GM10266 (cell line): ENCODE measurements at regions not wholly inside any gene's neighbourhood (a gene's known extent, or its start where the extent isn't known, plus 50 kb on each side); places are given as distances from the start of the nearest gene placed in this dataset.

Experiments used
- DNase-seq: peaks from one replicate; pipeline ENCODE4 v3.0.0; 2012; ENCODE audit errors: extremely low spot score
- TF ChIP-seq, protein P1 (sequence below): IDR thresholded peaks from 2 replicates; pipeline ENCODE4 v1.5.1; 2012; ENCODE audit warnings: mild to moderate bottlenecking, low read depth; ENCODE audit not compliant: control insufficient read depth, insufficient read depth; ENCODE audit errors: missing control alignments

DNA sequence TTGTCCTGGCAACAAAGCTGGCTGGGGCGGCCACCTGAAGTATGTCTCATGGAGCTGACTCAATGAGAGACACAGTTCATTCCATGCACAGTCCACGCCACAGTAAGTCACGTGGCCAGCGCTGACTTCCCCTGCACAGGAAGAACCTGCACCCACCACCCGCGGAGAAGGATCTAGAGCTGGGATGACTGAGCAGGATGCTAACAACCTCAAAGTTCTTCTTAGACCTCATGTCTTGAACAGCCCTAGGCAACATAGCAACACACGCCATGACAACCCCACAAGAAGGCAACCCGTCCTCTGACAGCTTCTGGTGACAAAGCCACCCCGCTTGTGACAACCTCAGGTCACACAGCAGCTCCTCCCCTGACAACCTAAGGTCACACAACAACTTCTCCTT lies 76.9 kb upstream of the B3GAT1 start:
- TF ChIP-seq, protein P1, sequence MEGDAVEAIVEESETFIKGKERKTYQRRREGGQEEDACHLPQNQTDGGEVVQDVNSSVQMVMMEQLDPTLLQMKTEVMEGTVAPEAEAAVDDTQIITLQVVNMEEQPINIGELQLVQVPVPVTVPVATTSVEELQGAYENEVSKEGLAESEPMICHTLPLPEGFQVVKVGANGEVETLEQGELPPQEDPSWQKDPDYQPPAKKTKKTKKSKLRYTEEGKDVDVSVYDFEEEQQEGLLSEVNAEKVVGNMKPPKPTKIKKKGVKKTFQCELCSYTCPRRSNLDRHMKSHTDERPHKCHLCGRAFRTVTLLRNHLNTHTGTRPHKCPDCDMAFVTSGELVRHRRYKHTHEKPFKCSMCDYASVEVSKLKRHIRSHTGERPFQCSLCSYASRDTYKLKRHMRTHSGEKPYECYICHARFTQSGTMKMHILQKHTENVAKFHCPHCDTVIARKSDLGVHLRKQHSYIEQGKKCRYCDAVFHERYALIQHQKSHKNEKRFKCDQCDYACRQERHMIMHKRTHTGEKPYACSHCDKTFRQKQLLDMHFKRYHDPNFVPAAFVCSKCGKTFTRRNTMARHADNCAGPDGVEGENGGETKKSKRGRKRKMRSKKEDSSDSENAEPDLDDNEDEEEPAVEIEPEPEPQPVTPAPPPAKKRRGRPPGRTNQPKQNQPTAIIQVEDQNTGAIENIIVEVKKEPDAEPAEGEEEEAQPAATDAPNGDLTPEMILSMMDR: no peak
- no peak for DNase-seq

DNA sequence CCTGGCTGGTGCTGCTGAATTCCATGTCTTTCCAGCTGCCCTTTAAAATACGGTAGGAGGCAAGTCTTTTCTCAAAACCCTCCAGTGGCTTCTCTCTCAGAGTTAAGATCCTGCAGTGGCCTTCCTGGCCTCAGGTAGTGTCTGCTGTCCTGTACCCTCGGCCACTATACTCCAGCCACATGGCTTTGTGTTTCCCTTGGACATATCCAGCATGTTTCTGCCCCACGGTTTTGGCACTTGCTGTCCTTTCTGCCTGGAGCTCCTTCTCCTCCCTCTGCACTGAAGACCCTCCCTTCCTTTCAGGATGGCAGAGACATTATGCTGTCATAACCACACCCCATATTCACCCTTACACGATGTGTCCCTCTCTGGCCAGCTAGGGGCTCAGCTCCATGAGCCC lies 76.5 kb upstream of the B3GAT1 start:
- DNase-seq: no peak
- TF ChIP-seq, protein P1: no peak

DNA sequence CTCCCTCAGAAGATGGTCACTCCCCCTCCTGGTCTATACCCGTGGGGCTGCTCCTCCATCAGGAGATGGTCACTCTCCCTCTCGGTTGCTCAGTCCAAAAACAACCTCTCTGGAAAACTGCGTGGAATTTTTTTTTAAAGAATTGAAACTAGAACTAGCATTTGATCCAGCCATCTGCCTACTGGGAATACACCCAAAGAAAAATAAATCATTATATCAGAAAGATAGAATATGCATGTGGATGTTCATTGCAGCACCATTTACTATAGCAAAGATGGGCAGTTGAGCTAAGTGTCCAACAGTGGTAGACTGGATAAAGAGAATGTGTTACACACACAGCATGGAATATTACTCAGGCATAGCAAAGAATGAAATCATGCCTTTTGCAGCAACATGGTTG lies 75.7 kb upstream of the B3GAT1 start:
- no peak for DNase-seq
- TF ChIP-seq, protein P1: no peak

DNA sequence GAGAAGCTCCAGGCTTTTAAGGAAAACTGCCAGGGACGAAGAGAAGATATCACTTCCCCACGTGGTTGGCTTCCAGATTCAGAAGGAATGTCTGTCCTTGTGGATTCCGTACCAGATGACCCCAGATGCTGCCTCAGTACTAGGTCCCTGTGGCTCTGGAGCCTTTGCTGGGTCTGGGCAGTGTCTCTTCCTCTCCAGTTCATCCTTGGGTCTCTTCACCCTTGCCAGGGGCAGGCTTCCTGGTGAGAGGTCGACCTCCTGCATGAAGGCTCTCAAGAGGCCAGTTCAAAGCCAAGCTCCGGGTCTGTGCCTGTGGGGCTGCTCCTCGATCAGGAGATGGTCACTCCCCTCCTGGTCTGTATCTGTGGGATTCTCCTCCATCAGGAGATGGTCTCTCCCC lies 74.7 kb upstream of the B3GAT1 start:
- DNase-seq: no peak
- TF ChIP-seq, protein P1: no peak

DNA sequence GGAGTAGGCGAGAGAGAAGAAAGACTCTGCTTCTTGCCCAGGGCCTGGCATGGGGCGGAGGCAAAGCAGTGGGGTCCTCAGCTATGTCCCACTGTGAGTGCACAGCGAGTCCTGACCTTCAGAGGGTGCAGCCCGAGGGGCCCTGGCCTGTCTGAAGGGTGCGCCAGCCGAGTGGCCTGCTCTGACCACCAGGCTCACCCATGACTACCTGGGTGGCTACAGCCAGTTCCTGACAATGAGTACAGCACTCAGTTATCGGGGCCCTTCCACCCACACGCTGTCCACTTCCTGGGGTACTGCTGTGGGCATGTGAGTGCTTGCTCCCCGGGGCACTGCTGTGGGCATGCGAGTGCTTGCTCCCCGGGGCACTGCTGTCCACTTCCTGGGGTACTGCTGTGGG lies 74.1 kb upstream of the B3GAT1 start:
- no peak for DNase-seq

DNA sequence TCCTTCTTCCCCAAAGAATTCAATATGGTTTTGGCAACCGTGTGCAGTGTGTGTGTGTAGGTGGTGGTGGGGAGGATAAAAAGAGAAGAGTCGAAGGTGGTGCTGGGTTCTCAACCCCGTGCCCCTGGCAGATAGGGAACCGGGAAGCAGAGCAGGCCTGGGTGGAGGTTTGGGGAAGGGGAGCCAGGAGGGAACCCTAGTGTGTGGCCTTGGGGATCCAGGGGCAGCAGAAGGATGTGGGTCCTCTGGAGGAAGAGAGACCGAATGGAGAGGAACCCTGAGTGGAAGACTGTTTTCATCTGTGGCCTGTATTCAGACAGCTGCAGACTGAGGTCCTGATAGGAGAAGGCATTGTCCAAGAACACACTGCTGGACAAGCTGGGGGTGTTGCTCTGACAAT lies 73.3 kb upstream of the B3GAT1 start:
- TF ChIP-seq, protein P1: no peak
- DNase-seq: no peak

More for the DNA sequence above, 74.1 kb upstream of the B3GAT1 start:
- TF ChIP-seq, protein P1: no peak

DNA sequence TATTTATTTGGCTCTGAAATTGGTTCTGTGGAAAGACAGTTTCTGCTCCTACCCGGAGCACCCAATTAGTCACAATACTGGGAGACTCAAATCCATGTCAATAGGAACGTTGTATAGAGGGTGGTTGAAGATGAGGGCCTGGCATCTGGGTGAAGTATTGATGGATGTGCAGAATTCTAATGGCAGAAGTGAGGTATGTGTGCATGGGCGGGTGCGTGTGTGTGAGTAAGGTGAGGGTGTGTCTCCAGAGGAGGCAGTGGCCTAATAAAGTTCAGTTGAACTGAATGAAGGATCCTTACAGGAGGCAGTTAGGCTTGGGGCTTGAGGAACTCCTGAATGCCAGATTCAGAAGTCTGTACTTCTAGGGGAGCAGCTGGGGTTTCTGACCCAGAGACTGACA lies 71.8 kb upstream of the B3GAT1 start:
- TF ChIP-seq, protein P1: no peak
- no peak for DNase-seq

DNA sequence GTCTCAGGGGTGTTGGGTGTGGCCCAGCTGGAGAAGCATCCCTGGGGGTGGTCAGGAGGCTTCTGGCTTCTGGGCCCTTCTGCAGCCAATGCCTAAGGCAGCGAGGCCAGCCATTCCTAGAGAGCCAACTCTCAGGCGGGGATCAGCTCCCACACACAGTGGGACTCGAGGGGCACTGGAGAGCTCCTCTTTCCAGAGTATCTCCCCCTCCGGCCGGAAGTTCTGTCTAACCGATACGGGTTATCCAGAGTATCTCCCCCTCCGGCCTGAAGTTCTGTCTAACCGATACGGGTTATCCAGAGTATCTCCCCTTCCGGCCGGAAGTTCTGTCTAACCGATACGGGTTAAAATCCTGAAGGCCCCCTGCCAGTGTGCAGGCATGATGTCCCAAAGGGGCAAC lies 71.2 kb upstream of the B3GAT1 start:
- no peak for DNase-seq
- TF ChIP-seq, protein P1: no peak
